Glomerular visceral epithelial cell (primary cell): ENCODE measurements at regions not wholly inside any gene's neighbourhood (a gene's known extent, or its start where the extent isn't known, plus 50 kb on each side); places are given as distances from the start of the nearest gene placed in this dataset.

Experiments
- DNase-seq: peaks from one replicate; pipeline ENCODE4 v3.0.0-alpha.2; 2016; ENCODE audit errors: extremely low spot score

DNA sequence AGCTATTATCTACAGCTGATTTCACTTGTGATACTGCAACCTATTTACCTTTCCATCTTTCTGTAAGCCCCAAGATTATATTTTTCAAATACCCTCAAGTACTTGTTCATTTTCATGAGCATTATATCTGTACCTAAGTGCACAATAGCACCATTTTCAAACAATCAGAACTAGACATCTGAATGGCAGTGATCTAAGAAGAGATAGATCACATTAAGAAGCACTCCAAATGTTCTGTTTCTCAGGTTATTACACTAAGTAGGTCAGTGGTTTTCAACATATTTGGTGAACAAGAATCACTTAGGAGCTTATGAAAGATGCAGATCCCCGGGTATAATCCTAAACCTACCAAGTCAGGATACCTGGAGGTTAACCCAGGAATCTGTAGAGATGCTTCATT lies 872.7 kb downstream of the DCDC2C start:
- no peak for DNase-seq

GRCh38 chr2:4579977-4580376 lies 876.6 kb downstream of the DCDC2C start:
- no peak for DNase-seq

DNA sequence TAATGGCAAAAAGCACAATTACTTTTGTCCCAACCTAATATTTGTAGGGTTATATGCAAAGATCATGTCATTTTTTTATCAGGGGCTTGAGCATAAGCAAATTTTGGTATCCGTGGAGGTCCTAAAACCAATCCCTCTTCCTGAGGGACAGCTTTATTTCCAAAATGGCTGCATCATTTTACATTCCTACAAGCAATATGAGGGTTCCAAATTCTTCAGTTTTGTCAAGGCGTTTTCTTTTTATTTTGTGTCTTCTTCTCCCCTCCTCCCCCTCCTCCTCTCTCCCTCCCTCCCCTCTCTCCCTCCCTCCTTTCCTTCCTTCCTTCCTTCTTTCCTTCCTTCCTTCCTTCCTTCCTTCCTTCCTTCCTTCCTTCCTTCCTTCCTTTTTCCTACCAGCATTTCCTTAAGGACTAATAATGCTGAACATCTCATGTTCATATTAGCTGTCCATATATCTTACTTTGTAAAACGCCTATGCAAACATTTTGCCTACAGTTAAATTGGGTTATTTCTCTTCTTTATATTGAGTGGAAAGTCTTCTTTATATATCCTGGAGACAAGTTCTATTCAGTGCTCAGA lies 881.8 kb downstream of the DCDC2C start:
- no peak for DNase-seq

DNA sequence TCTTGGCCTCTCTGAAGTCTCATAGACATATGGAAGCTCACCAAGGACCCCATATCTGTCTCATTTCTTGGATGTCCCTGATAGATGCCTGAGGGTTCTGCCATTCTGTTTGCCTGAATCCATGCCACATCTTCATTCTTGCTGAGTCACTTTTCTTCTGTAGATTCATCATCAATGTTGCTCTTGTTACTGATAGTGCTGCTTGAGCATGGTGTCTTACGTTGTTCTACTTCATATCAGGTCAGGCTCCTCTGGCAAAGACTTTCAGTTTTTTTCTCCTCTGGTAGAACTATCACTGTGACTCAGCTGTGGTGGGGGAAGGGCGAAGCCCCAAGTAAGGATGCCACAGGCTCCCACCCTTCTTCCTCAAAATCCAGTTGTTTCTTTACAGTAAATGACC lies 885.2 kb downstream of the DCDC2C start:
- no peak for DNase-seq

- DNase-seq = no peak
Observed at GRCh38 chr2:4591261-4591660, 887.9 kb downstream of the DCDC2C start.

- DNase-seq = no peak
Observed at GRCh38 chr2:4597400-4597799, 894.0 kb downstream of the DCDC2C start.

DNA sequence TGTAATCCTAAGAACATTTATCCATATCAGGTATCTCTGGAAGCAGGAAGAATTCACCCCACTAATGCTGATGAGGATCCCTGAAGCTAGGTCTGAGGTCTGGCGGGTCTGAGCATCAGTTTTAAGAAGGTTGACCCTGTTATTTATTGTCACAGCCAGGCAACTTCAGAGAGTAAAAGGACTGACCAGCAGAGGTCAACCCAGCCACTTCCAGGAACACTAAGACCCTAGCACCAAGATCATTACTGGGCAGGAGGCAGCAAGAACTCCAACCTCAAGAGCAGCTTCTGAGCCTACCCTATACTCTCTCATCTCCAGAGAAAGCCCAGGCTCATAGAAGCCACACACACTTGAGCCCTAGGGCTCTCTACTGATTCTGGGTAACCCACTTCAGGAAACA lies 901.4 kb downstream of the DCDC2C start:
- DNase-seq = no peak

- no peak for DNase-seq
Observed at GRCh38 chr2:4618141-4618540, 914.8 kb downstream of the DCDC2C start.

DNA sequence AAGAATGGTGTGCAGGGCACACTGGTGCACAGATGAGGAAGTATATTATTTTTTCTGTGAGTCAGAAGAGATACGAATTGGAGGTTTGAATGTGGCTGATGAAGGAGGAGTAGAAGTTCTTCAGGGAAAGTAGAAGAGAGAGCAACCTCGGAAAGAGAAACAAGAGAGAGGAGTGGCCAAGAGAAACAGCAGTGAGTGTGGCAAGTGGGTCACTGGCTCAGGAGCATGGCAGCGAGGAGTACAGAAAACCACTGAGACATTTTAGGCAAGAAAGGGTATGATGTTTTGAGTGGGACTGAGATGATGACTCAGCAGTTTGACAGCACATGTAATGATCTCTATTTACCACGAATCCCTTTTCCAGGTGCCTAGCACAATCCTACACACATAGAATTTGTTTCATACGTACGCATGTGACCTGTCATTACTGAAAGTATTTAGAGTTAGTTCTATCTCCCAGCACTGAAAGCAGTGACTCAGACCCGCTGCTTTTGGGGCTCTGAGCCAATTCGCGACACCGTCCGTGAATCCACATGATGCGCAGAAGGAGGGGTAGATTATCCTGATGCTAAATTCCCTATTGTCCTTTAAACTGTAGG lies 915.4 kb downstream of the DCDC2C start:
- DNase-seq = no peak

DNA sequence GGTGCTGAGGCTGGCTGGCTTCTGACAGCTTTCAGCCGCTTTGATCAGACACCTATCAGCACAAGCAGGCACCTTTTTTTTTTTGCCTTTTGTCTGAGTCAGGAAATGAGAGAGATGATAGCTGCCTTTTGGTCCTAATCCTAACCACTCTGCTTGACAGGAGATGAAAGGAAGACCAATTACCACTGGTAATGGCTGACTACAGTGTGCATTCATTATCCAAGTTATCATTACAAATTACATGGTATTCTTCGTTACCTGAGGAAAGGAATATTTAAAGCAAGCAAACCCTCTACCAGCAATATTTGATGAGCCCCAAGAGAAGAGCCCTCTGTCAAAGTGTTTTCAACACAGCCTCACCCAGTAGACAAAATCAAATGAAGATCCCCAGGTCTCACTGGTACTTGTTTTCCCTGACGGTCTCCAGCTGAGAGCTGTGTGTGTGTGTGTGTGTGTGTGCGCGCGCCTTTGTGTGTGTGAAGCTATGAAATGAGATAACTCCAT lies 925.7 kb downstream of the DCDC2C start:
- DNase-seq = no peak

GRCh38 chr2:4635289-4635688 lies 931.9 kb downstream of the DCDC2C start:
- no peak for DNase-seq

DNA sequence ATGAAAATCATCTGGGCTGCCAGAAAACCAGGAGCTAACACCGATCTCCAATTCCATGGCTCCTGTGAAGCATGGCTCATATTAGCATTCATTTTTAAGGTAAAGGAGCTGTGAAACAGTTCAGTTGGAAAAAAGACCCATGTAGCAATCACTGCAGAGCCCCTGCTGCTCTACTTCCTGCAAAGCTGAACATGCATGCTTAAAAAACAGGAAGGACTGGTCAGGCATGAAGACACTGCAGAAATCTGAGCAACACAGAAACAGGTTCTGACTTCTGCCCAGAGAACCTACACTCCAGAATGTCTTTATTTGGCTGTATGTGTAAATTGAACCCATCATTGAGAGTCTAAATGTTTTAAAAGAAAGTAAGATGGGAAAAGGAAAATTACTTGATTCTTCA lies 950.6 kb downstream of the DCDC2C start:
- DNase-seq = no peak

GRCh38 chr2:4656326-4656725 lies 953.0 kb downstream of the DCDC2C start:
- no peak for DNase-seq

GRCh38 chr2:4662161-4662779 lies 958.9 kb downstream of the DCDC2C start:
- DNase-seq = no peak

DNA sequence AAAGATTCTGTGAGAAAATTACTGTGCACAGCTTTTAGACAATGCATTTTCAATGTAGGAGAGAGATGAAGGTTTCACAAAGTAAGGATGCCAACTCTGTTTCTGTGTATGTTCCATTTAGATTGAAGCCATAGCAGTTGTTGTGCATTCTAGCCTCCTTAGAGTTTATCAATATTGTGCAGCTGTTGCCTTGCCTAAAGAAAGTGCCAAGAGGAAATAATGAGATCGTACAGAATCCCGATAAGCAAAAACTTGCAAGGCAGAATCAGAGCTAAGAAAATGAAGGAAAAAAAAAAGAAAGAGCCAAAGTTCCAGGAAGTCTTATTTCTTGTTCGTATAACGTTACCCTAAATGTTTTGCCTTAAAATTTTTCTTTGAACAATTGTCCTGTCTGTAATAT lies 965.0 kb downstream of the DCDC2C start:
- DNase-seq = no peak

GRCh38 chr2:4670331-4670730 lies 967.0 kb downstream of the DCDC2C start:
- no peak for DNase-seq

DNA sequence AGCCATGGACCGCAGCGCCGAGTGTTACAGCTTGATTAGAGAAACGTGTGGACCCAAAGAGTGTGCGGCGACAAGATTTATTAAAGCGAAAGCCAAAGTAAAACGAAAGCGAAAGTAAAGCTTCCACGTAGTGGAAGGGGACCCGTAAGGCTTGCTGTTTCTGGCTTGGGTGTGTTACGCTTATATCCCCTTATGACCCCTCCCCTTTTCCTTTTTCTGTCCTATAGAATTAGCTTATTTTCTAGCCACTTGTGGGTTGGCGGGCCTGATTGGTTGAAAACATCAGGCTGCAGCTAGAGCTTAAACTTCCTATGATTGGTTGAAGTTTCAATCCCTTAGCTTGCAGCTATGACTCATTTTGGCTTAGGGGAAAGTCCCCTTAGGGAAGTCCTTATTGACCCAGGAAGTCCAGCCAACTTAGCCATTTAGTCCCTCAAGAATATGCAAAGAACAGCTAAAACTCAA lies 969.7 kb downstream of the DCDC2C start:
- DNase-seq = no peak

DNA sequence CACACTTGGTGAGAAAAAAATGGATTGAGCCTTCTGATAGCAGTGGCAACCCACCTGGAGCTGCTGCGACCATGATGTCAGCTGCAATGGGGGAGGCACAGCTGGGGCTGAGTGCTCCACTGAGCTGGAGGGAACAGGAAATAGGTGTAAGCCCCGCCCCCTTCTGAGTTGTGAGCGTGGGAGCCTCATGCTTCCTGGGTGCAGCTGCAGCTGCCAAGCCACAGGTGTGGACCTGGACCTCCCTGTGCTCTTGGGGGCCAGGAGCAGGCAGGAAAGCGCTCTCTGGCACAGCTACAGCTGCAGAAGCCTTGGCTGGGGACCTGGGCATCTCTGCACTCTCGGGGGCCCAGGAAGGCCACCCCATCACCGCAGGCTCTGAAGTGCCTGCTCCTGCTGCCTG lies 970.6 kb downstream of the DCDC2C start:
- no peak for DNase-seq

DNA sequence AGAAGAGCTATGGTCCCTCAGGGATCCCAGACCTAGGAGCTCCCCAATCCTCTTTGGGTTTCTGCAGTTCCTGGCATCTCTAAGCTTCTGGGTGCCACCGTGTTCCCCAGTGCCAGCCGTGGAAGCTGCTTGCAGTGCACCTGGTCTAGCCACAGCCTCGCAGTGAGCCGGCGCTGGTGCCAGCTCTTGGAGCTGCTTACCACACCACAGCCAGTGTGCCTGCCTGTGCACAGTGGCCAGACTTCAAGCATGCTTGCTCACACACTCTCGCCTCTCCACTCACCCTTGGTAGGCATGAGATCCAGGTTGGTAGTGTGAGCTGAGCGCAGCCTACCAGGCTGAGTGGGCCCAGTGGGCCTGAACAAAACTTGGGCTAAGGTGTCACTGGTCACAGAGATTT lies 971.9 kb downstream of the DCDC2C start:
- DNase-seq = no peak

DNA sequence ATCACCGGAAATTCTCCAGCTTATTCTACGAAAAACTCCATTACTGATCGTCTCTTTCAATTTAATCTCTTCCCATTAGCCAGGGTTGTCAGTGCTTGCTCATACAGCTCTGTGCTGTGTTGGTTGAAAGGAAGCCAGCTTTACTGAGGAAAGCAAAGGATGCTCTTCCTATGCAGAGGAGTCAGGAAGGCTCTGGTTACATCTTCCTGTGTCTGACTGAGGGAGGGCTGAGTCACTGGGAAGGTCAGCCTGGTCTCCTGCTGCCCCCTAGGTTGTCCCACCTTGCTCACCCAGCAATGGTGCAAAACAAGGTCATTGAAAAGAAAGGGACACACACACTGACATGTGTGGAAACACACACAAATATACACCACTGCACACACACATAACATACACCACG lies 975.6 kb downstream of the DCDC2C start:
- DNase-seq = no peak

DNA sequence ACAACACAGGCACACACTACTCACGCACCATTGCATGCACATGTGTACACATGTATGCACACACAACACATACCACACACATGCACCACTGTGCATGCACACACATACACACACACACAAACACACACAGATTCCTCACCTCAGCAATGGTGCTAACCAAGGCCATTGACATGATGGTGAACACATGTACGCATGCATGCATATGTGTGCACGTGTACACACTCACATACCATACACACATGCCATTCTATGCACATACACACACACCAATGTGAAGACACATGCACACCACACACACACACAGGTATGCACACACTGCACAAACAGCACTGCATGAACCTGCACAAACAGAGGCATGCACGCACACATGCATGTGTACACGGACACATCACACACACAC lies 976.0 kb downstream of the DCDC2C start:
- no peak for DNase-seq

GRCh38 chr2:4684921-4685320 lies 981.5 kb downstream of the DCDC2C start:
- DNase-seq = no peak

- DNase-seq = no peak
Observed at GRCh38 chr2:4690913-4691312, 987.5 kb downstream of the DCDC2C start.
